PC-9 (cell line): ENCODE measurements at regions not wholly inside any gene's neighbourhood (a gene's known extent, or its start where the extent isn't known, plus 50 kb on each side); places are given as distances from the start of the nearest gene placed in this dataset.

Source experiments
- BruUV-seq: library from RNA; stranded (reverse); fragments of 400-500 nt; replicated peaks from 2 replicates; lab custom pipeline; 2021; lab: Mats Ljungman, UMichigan
- CTCF ChIA-PET: fragments of 300-600 bp; sonication (Branson Sonifier 250); formaldehyde crosslinking; loops from one replicate; lab custom pipeline; 2022; ENCODE audit warnings: antibody characterized with exemption; lab: Charles Lee
- POLR2A ChIA-PET: fragments of 300-600 bp; sonication (Branson Sonifier 250); formaldehyde crosslinking; loops from one replicate; lab custom pipeline; 2022; ENCODE audit warnings: antibody characterized with exemption; ENCODE audit not compliant: unreplicated experiment; lab: Charles Lee
- DNase-seq, 2 experiments: peaks; one replicate each; pipeline versions ENCODE4 v3.0.0 to v3.0.0-alpha.2; 2015 to 2022; ENCODE audit warnings: mixed read lengths in 1 of 2
- H2AFZ ChIP-seq: fragments of 200-600 bp; sonication (generic); 2 replicates; pipeline ENCODE4 v1.8.1; 2017; ENCODE audit warnings: antibody characterized with exemption
- H3F3A ChIP-seq: fragments of 200-600 bp; sonication (generic); 2 replicates; pipeline ENCODE4 v1.8.1; 2017; ENCODE audit warnings: antibody characterized with exemption, mild to moderate bottlenecking, low read depth; ENCODE audit not compliant: insufficient read depth
- H3K27ac ChIP-seq: fragments of 200-600 bp; sonication (generic); 2 replicates; pipeline ENCODE4 v1.6.1; 2016; ENCODE audit warnings: mixed run types
- H3K27me3 ChIP-seq: fragments of 200-600 bp; sonication (generic); 2 replicates; pipeline ENCODE4 v1.6.1; 2016; ENCODE audit warnings: low read depth, mixed run types; ENCODE audit not compliant: insufficient read depth
- H3K36me3 ChIP-seq: fragments of 200-600 bp; sonication (generic); 2 replicates; pipeline ENCODE4 v1.6.1; 2016; ENCODE audit warnings: low read depth, mixed run types
- H3K4me1 ChIP-seq: fragments of 200-600 bp; sonication (generic); replicated peaks from 2 replicates; pipeline ENCODE4 v1.6.1; 2016; ENCODE audit warnings: mixed run types; ENCODE audit not compliant: insufficient read depth
- H3K4me2 ChIP-seq: fragments of 200-600 bp; sonication (generic); 2 replicates; pipeline ENCODE4 v1.6.1; 2017; ENCODE audit warnings: mixed run types
- H3K4me3 ChIP-seq: fragments of 200-600 bp; sonication (generic); 2 replicates; pipeline ENCODE4 v1.6.1; 2016; ENCODE audit warnings: mixed run types
- H3K79me2 ChIP-seq: fragments of 200-600 bp; sonication (generic); 2 replicates; pipeline ENCODE4 v1.6.1; 2017; ENCODE audit warnings: low read depth, mixed run types
- H3K9me2 ChIP-seq: fragments of 200-600 bp; sonication (generic); 2 replicates; pipeline ENCODE4 v1.8.1; 2017; ENCODE audit warnings: mild to moderate bottlenecking; ENCODE audit not compliant: insufficient read depth
- H3K9me3 ChIP-seq: fragments of 200-600 bp; sonication (generic); 2 replicates; pipeline ENCODE4 v1.8.1; 2016; ENCODE audit warnings: low read depth; ENCODE audit not compliant: insufficient read depth
- H4K20me1 ChIP-seq: fragments of 200-600 bp; sonication (generic); 2 replicates; pipeline ENCODE4 v1.8.1; 2017; ENCODE audit not compliant: insufficient read depth
- CTCF ChIP-seq: fragments of 200-600 bp; sonication (generic); conservative IDR thresholded peaks from 2 replicates; pipeline ENCODE4 v1.6.1; 2017; ENCODE audit warnings: mixed run types, antibody characterized with exemption, mild to moderate bottlenecking, moderate library complexity
- EZH2 ChIP-seq: fragments of 200-600 bp; sonication (generic); IDR thresholded peaks from 2 replicates; pipeline ENCODE4 v1.8.0; 2017; ENCODE audit warnings: antibody characterized with exemption, low read depth
- intact Hi-C: fragments of 100-400 bp; cut with micrococcal nuclease; formaldehyde crosslinking; loops from one replicate; pipeline ENCODE4 v1.10.0; 2022; ENCODE audit not compliant: unreplicated experiment

GRCh38 chr2:16225545-16225944 lies 285.2 kb downstream of the MYCN start:
- Histone ChIP-seq H3K4me3 (no peak overlapping the region), H3K79me2 (no peaks in the 10 kb centered on the region), H3K4me2 (no peak overlapping the region), H3K9me3 (no peaks in the 10 kb centered on the region), H3F3A (no peaks in the 10 kb centered on the region), H3K4me1 (no peaks in the 10 kb centered on the region), H3K27me3 (peaks cover 58% of the 10 kb centered on the region), H3K36me3 (no peaks in the 10 kb centered on the region), H2AFZ (no peak overlapping the region), H3K27ac (no peak overlapping the region), H4K20me1 (no peaks in the 10 kb centered on the region), H3K9me2 (no peaks in the 10 kb centered on the region)
- DNase-seq: no peak
- CTCF ChIA-PET: no interaction called here
- POLR2A ChIA-PET: no interaction called here
- BruUV-seq: no TSS peak
- TF ChIP-seq CTCF (no peak), EZH2 (no peak)
- intact Hi-C loops: no loop called here

- no peaks in the 10 kb centered on the region for H3K36me3 ChIP-seq
- no peak for TF ChIP-seq CTCF
- no peak for TF ChIP-seq EZH2
- DNase-seq: no peak
- H3K4me3 ChIP-seq: no peak overlapping the region
- H3K9me3 ChIP-seq: no peaks in the 10 kb centered on the region
- H3K27ac ChIP-seq: no peak overlapping the region
- intact Hi-C loops: no loop called here
- H3K27me3 ChIP-seq: peaks cover 62% of the 10 kb centered on the region
- H3K4me1 ChIP-seq: no peaks in the 10 kb centered on the region
- ChIA-PET CTCF (no interaction called here), POLR2A (no interaction called here)
- no peak overlapping the region for H2AFZ ChIP-seq
- no TSS peak for BruUV-seq
- H3K9me2 ChIP-seq: no peaks in the 10 kb centered on the region
- no peaks in the 10 kb centered on the region for H4K20me1 ChIP-seq
- no peaks in the 10 kb centered on the region for H3K79me2 ChIP-seq
- H3K4me2 ChIP-seq: no peak overlapping the region
- H3F3A ChIP-seq: no peaks in the 10 kb centered on the region
Observed at GRCh38 chr2:16225071-16225470, 284.7 kb downstream of the MYCN start.

GRCh38 chr2:16224298-16225045 lies 284.1 kb downstream of the MYCN start:
- H3K4me1 ChIP-seq: no peaks in the 10 kb centered on the region
- H2AFZ ChIP-seq: no peak overlapping the region
- no peak for TF ChIP-seq CTCF
- TF ChIP-seq EZH2: no peak
- no peaks in the 10 kb centered on the region for H3K9me3 ChIP-seq
- no TSS peak for BruUV-seq
- CTCF ChIA-PET: no interaction called here
- no peak overlapping the region for H3K27ac ChIP-seq
- peaks cover 64% of the 10 kb centered on the region for H3K27me3 ChIP-seq
- no peak for DNase-seq
- H3K9me2 ChIP-seq: no peaks in the 10 kb centered on the region
- H3K79me2 ChIP-seq: no peaks in the 10 kb centered on the region
- H3K4me3 ChIP-seq: no peak overlapping the region
- no peaks in the 10 kb centered on the region for H3K36me3 ChIP-seq
- no peak overlapping the region for H3K4me2 ChIP-seq
- POLR2A ChIA-PET: no interaction called here
- intact Hi-C loops: no loop called here
- no peaks in the 10 kb centered on the region for H3F3A ChIP-seq
- no peaks in the 10 kb centered on the region; the same call in 1 of the 2 replicates for H4K20me1 ChIP-seq
